GM18868 (cell line): ENCODE measurements at regions not wholly inside any gene's neighbourhood (a gene's known extent, or its start where the extent isn't known, plus 50 kb on each side); places are given as distances from the start of the nearest gene placed in this dataset.
"Not testable (repeated sequence)": the region's sequence is repeated elsewhere in the genome, so short reads cannot be mapped to it uniquely, and the experiment has no call there.

Experiments used
- ATAC-seq: cut with Tn5 transposase; IDR thresholded peaks from one replicate; pipeline ENCODE4 v1.9.1; 2021; ENCODE audit warnings: mild to moderate bottlenecking, moderate library complexity; ENCODE audit not compliant: unreplicated experiment

- ATAC-seq: no peak
Observed at GRCh38 chr12:34219046-34219770, 196.9 kb downstream of the ALG10 start.

- ATAC-seq: not testable (repeated sequence)
Observed at GRCh38 chr12:34220079-34220478, 197.8 kb downstream of the ALG10 start.

DNA sequence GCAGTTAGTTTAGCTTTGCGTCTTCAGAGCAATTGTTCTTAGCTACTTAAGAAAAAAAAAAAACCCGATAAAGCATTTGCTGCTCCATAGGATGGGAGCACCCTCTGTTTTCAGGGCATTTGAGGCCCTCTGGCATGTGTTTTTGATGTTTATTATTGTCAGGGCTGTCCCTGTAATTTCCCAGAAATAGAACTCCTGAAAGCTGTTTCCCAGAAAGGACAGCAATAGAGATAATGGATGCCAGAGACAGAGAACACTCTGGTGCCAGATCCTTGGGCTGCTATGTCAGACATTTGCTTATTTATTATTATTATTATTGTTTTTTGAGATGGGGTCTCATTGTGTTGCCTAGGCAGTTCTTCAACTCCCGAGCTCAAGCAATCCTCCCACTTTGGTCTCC lies 201.3 kb downstream of the ALG10 start:
- ATAC-seq: no peak

GRCh38 chr12:34226044-34226443 lies 203.7 kb downstream of the ALG10 start:
- ATAC-seq: not testable (repeated sequence)

DNA sequence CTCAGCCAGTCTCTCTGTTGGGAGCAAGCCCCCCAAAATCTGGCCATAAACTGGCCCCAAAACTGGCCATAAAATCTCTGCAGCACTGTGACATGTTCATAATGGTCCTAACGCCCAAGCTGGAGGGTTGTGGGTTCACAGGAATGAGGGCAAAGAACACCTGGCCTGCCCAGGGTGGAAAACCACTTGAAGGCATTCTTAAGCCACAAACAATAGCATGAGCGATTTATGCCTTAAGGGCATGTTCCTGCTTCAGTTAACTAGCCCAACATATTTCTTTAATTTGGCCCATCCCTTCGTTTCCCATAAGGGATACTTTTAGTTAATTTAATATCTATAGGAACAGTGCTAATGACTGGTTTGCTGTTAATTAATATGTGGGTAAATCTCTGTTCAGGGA lies 205.8 kb downstream of the ALG10 start:
- not testable (repeated sequence) for ATAC-seq

- not testable (repeated sequence) for ATAC-seq
Observed at GRCh38 chr12:34229033-34229432, 206.7 kb downstream of the ALG10 start.

- ATAC-seq: no peak
Observed at GRCh38 chr12:34233618-34234017, 211.3 kb downstream of the ALG10 start.

DNA sequence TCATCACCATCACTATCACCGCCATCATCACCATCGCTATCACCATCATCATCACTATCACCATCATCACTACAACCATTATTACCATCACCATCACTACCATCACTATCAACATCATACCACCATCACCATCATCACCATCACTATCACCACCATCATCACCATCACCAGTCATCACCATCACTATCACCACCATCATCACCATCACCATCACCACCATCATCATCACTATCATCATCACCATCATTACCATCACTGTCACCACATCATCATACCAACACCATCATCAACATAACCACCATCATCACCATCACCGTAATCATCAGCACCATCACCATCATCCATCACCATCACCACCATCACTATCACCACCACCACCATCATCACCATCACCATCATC lies 213.8 kb downstream of the ALG10 start:
- no peak for ATAC-seq

DNA sequence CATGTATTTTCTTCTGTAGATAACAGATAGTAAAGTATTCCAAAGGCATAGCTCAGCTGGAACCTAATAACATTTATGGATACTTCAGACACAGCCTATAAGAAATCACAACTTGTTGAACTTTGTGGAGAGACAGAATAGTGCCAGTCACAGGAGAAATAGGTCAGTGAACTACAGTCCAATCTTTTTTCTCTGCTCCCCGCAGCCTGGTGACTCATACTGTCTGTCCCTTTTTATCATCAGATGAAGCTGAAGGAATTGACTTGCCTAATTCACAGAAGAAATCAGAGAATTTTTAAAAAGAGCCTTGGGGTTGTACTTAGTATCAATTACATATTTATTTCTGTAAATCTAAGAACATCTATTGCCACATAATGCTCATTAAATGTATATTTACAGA lies 222.3 kb downstream of the ALG10 start:
- no peak for ATAC-seq

DNA sequence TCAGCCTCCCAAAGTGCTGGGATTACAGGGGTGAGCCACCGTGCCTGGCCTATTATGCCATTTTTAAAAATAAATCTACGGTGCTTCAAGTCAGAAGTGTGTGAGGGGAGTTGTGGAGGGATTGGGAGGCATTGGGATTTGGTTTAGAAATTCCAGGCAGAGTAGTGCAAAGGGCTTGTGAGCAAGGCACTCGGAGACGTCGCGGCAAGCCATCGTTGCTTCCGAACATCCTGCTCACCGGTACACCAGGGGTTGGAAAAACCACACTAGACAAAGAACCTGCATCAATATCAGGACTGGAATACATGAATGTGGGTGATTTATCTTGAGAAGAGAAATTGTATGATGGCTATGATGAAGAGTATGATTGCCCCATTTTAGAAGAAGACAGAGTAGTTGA lies 227.0 kb downstream of the ALG10 start:
- no peak for ATAC-seq

GRCh38 chr12:34251879-34252278 lies 229.6 kb downstream of the ALG10 start:
- ATAC-seq: not testable (repeated sequence)

DNA sequence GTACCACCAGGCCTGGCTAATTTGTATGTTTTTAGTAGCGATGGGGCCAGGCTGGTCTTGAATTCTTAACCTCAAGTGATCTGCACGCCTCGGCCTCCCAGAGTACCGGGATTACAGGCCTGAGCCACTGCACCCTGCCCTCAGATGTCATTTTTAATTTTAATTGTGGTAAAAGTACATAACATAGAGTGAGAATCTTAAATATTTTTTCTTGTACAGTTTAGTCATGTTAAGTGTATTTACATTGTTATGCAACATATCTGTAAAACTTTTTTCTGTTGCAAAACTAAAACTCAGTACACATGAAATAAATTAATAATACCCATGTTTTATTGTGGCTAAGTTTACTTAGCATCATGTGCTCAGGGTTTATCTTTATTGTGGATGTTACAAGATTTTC lies 231.4 kb downstream of the ALG10 start:
- ATAC-seq: no peak

GRCh38 chr12:34257093-34257492 lies 234.8 kb downstream of the ALG10 start:
- no peak for ATAC-seq

DNA sequence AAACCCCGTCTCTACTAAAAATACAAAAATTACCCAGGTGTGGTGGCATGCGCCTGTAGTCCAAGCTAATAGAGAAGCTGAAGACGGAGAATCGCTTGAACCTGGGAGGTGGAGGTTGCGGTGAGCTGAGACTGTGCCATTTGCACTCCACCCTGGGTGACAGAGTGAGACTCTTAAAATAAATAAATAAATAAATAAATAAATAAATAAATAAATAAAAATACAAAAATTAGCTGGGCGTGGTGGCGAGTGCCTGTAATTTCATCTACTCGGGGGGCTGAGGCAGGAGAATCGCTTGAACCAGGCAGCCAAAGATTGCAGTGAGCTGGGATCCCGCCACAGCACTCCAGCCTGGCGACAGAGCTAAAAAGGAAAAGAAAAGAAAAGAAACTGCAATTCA lies 239.8 kb downstream of the ALG10 start:
- not testable (repeated sequence) for ATAC-seq

DNA sequence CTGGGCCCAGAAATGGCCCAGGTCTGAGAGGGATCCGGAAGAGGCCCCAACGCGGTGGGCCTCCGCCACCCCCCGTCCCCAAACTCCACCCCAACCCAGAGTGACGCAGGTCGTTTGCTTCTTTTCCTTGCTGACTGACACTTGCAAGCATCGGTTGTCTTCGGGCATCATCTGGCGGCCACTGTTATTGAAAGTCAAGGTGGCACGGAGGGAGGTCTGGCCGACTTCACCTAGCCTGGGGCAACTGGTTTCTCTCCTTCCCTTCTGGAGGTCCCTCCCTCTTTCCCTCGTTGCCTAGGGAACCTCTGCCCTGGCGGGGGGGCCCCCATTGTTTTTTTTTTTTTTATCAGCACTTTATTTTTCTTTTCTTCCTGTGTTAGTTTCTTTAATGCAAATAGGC lies 241.8 kb downstream of the ALG10 start:
- ATAC-seq: no peak

- ATAC-seq: not testable (repeated sequence)
Observed at GRCh38 chr12:34273703-34274102, 251.4 kb downstream of the ALG10 start.

DNA sequence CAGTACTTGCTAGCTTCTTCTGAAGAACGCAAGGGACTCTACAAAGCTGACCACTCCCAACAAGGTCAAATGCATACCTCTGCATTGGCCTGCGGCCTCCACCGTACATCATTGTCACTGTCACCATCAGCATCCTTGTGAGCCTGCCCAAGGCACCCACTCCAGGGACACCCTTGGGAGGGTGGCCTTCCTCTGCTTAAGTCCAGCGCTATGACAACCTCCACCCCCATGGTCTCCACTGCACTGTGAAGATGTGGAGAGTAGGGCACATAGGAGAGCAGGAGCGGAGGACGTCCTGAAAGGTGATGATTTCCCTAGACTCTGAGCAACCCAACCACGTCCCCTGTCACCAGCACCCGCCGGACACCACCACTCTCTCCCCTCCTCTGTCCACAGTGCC lies 252.8 kb downstream of the ALG10 start:
- ATAC-seq: no peak

DNA sequence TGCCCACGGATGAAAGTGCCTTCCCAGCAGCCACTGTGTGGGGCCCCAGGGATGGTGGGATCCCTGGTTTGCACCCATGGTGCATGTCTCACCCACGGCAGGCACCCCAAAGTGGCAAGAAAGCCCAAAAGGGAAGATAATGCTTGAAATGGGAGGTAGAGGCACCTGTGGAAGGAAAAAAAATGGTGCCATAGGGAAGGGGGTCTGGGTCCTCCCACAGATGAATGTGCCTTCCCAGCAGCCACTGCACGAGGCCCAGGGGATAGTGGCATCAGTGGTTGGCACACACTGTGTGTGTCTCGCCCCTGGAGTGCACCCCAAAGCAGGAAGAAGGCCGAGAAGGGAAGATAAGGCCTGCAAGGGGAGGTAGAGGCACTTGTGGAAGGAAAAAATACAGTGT lies 264.2 kb downstream of the ALG10 start:
- ATAC-seq: no peak

GRCh38 chr12:34286934-34287333 lies 264.6 kb downstream of the ALG10 start:
- no peak for ATAC-seq

DNA sequence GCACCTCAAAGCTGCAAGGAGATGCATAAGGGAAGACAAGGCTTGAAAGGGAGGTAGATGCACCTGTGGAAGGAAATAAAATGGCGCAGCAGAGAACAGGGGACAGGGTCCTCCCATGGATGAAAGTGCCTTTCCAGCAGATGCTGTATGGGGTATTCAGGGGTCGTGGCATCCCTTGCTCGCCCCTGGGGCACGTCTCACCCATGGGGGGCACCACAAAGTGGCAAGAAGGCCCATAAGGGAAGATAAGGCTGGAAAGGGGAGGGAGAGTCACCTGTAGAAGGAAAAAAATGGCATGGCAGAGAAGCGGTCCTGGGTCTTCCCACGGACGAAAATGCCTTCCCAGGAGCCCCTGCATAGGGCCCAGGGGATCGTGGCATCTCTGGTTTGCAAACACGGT lies 265.1 kb downstream of the ALG10 start:
- ATAC-seq: no peak

DNA sequence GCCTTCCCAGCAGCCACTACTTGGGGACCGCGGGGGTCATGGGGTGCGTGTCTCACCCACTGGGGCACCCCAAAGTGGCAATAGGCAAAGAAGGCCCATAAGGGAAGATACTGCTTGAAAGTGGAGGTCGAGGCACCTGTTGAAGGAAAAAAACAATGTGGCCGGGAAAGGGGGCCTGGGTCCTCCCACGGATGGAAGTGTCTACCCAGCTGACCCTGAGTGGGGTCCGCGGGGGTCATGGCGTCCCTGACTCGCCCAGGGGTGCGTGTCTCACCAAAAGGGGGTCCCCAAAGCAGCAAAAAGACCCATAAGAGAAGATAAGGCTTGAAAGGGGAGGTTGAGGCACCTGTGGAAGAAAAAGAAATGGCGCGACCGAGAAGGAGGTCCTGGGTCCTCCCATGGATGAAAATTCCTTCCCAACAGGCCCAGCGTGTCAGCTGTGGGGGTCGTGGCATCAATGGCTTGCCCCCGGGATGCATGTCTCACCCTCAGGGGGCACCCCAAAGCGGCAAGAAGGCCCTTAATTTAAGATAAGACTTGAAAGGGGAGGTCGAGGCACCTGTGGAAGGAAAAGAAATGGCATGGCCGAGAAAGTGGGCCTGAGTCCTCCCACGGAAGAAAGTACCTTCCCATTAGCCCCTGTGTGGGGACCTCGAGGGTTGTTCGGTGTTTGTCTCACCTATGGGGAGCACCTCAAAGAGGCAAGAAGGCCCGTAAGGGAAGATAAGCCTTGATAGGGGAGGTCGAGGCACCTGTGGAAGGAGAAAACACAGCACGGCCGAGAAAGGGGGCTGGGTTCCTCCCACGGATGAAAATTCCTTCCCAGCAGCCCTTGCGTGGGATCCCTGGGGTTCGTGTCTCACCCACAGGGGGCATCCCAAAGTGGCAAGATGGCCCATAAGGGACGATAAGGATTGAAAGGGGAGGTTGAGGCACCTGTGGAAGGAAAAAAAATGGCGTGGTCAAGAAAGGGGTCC lies 266.0 kb downstream of the ALG10 start:
- no peak for ATAC-seq

- no peak for ATAC-seq
Observed at GRCh38 chr12:34288963-34289345, 266.7 kb downstream of the ALG10 start.
